NCI-H2081 treated with DMSO at 0.1 percent for 48 hours (cell line): ENCODE measurements at regions not wholly inside any gene's neighbourhood (a gene's known extent, or its start where the extent isn't known, plus 50 kb on each side); places are given as distances from the start of the nearest gene placed in this dataset.

Experiments
- DNase-seq: peaks from one replicate; lab custom pipeline; 2025; lab: John Stamatoyannopoulos, UW

DNA sequence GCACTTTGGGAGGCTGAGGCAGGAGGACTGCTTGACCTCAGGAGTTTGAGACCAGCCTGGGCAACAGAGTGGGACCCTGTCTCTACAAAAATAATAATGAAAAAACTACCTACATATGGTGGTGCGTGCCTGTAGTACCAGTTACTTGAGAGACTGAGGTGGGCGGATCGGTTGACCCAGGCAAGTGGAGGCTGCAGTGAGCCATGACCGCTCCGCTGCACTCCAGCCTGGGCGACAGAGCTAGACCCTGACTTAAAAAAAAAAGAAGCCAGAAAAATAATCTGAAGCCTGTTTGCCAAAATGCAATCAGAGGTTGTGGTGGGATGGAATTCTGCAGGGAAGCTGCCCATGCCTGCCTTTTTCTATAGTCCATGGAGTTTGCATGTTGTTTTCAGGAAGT lies 50.4 kb upstream of the GGTA1 start:
- no peak for DNase-seq

DNA sequence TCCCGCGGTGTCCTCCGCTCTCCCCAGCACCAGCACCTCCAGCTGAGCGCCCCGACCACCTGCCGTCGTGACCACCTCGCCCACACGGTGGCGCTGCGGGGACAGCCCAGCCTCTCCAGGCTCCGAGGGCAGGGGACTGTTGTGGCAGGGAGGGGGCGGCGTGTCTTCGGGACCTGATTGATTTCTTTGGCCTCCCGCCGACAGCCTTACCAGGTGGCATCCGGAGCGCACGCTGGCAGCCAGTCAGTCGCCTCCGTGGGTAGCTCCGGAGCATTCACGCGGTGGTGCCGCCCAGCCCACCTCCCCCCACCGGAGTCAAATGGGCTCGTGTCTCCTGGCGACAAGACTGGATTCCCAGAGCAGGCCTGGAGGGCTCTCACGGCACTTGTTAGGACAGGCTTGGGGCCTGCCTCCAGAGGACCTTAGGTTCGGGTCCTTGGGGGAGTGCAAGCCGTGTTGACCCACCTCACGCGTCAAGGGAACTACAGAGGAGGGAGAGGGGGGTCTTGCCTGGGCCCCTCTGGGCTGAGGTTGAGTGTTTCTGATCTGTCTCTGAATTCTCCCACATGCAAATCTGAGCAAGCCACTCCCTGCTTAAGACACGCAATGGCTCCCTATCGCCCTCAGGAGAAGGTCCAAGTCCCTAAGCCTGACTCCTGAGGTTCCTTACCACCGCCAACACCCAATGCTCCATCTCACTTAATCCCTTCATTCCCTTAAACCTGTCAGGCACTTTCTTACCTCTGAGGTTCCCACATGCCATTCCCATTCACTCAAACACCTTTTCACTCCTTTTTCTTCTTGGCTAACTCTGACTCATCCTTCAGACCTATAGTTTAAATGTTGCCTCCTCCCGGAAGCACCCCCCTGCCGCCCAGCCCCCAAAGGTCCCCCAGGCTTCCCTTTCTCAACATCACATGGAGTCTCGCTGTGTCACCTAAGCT lies 51.2 kb upstream of the GGTA1 start:
- DNase-seq = peak; percentile 32

DNA sequence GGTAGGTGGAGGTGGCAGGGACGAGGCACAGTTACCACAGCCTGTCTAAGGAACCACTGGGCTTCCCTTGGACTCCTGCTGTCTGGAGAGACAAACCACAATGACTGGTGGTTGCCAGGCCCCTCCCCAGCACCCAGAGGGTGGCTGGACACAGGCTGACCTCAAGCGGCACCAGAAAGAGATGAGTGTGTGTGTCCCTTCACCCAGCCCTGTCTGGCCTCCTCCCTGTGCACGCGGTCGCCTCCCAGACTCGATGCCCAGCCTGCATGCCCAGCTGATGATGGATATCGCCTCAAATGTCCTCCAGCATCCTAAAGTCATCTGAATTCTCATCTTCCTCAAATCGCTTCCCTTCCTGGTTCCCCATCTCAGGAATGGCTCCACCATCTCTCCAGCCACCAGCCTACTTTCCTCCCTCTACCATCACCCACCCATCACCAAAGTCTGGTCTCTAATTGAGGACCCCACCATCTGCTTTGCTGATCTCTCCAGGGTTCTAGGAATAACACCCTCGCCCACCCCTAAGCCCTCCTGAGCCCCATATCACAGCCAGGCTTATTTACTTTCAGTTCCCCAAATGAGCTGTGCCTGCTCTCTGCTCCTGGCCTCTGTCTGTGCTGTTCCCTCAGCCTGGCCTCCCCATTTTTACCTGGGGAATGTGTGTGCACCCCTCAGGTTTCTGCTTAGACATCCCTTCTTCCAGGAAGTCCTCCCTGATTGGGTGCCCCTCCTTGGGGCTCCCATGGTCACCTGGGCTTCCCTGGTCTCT lies 52.5 kb upstream of the GGTA1 start:
- no peak for DNase-seq

DNA sequence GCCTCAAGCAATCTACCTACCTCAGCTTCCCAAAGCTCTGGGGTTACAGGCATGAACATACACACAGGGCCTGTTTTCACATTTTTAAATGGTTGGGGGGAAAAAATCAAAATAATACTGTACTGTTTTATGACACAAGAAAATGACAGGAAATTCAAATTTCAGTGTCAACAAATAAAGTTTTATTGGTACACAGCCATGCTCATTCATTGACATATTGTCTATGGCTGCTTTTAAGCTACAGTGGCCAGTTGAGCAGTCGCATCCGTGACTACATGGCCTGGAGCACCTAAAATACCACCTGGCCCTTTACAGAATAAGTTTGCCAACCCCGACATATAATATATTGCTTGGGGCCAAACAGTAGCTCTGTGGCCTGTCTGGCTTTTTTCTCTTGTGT lies 56.4 kb upstream of the GGTA1 start:
- no peak for DNase-seq

DNA sequence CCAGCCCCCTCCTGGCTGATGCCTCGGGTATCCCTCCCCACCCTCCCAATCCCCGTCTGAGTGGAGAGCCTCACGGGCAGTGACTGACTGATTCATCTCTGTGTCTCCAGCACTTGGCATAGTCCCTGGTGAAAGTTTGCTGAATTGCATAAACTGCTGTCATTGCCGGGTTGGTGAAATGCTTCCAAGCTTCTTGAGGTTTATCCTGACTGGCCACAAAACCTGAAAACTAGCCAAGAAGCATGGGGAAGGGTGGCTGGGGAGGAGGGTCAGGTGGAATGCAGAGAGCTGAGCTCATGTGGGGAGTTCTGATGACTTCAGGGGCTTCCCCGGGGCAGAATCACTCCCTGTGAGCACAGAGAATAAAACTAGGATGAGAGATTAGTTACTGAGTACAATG lies 56.9 kb upstream of the GGTA1 start:
- no peak for DNase-seq

DNA sequence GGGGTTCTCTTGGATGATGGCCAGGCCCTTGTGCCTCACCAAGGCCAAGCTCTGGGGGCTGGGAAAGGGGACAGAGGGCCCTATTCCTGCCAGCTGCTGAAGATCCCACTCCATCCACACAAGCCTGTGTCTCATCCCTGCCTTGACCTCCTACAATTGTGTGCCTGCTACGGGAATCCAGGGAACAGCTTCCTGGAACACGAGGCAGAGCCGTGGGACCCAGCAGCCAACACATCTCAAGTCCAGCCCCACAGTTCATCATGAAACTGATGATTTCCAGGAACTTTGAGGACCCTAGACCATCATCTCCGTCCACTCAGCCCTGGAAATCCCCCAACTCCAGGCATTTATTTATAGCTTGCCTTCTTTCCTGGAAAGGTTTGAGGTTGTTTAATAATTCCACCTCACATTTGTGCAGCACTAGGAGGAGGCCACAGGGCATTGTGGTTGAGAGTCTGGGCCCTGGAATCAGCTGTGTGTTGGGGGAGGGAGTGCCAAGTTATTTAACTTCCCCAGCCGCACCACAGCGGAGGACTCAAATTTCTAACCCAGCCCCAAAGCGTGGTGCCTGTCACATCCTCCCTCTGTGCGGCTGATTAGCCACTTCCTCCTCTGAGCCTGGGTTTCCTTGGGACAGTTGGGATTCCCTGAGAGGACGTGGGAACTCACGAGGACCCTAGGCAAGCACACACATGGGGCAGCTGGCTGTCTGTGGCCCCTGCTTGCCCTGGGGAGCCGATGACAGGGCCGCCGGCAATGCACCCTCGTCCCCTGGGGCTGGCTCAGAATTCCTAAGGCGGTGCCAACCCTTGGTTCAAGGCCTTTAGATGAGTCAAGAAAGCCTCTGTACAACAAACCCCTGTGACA lies 58.2 kb upstream of the GGTA1 start:
- no peak for DNase-seq

DNA sequence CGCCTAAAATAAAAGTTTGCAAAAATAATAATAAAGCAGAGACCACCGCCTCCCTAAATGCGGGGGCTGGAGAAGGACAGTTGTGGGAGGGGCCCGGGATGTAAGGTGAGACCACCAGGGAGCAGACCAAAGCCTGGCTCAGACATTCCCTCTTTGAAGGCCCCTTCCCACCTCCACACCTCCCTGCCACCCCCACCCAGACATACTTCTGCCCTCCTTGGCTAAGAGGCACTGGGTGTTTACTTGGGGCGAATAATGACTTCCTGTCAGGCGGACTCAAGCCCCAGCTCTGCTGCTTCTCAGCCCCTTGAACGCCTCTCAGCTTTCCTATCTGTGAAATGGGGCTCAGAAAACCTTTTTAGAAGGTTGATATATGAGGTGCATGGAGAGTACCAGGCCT lies 58.8 kb upstream of the GGTA1 start:
- no peak for DNase-seq

DNA sequence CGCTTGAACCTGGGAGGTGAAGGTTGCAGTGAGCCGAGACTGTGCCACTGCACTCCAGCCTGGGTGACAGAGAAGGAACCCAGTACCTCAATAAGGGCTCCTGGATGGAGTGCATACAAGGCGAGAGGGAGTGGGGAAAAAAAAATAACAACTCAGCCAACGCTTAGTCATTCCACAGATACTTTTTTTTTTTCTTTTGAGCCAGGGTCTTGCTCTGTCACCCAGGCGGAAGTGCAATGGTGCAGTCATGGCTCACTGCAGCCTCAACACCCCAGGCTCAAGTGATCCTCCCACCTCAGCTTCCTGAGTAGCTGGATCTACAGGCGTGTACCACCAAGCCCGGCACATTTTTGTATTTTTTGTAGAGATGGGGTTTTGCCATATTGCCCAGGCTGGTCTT lies 59.5 kb upstream of the GGTA1 start:
- no peak for DNase-seq

DNA sequence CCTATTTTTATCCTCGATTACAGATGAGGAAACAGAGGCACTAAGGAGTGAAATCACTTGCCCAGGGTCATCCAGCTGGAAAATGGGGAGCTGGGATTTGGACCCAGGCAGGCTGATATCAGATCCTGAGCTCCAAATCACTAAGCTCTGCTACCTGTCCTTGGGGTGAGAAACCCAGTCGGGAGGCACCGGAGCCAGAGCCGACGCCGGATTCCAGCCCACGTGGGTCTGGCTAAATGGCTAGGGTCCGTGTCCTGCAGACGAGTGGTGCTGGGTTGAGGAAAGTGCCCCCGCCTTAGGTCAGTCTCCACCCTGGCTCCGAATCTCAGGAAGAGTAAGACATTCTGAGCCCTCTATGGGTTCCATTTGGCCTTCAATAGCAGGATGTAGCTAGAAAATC lies 61.3 kb upstream of the GGTA1 start:
- no peak for DNase-seq

DNA sequence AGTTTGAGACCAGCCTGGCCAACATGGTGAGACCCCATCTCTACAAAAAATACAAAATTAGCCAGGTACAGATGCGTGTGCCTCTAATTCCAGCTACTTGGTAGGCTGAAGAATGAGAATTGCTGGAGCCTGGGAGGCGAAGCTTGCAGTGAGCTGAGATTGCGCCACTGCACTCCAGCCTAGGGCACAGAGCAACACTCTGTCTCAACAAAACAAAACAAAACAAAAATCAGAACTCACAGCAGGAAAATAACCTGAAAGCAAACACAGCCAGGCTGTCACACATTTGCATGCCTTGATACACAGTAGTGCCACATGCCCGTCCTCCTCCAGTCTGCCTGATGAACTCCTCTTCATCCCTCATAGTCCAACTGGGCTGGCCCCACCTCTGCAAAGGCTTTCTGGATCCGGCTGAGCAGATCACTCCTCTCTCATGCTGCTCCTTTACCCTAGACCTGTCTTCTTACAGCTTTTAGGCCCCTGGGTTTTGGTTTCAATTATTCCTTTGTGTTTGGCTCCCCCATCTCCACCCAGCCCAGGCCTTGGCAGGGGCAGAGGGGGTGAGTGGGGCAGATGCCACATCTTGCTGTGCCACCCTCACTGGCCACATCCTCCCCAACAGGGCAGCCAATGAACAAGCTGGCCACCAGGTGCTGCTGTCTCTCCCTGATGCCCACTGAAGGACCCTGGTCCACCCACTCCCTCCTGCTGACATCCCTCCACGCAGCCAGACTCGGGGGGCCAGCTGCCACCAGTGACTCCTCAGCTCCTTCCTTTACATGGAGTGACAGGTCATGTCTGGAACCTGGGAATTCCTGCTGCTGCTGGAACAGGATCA lies 62.0 kb upstream of the GGTA1 start:
- no peak for DNase-seq

DNA sequence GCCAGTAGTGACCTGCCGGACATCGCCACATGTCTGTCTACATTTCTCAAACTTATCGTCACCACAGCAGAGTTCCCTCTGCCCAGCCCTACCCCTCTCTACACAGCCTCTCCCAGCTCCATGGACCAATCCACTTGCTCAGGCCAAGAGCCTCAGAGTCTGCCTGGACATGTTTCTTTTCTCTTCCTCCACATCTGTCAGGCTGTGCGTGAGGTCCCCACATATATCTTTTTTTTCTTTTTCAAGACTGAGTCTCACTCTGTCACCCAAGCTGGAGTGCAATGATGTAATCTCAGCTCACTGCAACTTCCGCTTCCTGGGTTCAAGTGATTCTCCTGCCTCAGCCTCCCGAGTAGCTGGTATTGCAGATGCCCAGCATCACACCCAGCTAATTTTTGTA lies 62.7 kb upstream of the GGTA1 start:
- DNase-seq = no peak

DNA sequence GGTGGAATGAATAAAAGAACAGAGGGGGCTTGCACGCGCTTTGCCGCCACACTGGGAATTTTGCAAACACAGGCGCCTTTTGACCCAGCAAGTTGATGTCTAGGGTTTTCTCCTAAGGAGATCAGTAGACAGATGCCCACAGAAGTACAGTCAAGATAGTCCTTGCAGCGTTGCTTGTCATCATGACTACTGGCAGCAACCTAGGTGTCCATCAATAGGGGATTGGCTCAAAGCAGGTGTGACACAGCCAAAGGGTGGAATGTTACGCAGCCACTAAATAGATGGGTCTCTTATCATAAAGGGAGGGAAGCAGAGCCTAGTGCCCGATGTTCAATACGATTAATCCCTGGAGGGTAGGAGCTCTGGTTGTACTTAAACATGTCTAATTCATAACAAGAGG lies 63.8 kb upstream of the GGTA1 start:
- DNase-seq = no peak

DNA sequence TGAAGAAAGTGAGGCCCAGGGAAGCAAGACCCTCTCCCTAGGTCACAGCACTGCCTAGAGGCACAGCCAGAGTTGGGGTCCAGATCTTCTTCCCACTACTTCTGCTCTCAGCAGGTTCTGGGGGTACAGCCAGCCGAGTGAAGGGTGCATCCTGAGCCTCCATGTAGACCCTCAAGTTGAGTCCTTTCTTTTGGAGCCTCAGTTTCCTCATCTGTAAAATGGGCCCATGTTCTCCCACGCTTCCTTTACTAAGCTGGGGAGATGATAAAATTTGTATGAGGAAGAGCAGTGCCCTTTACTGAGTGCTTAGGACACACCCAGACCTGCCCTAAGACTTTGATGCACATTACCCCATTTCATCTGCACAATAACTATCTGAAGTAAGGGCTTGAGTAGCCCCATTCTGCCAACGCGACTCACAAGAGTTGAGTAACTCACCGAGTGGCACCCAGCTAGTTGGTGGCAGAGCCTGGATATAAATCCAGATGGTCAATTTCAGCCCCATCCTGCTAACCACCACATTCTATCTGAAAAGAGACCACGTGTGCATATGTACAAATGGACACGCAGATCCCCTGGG lies 64.3 kb upstream of the GGTA1 start:
- no peak for DNase-seq

DNA sequence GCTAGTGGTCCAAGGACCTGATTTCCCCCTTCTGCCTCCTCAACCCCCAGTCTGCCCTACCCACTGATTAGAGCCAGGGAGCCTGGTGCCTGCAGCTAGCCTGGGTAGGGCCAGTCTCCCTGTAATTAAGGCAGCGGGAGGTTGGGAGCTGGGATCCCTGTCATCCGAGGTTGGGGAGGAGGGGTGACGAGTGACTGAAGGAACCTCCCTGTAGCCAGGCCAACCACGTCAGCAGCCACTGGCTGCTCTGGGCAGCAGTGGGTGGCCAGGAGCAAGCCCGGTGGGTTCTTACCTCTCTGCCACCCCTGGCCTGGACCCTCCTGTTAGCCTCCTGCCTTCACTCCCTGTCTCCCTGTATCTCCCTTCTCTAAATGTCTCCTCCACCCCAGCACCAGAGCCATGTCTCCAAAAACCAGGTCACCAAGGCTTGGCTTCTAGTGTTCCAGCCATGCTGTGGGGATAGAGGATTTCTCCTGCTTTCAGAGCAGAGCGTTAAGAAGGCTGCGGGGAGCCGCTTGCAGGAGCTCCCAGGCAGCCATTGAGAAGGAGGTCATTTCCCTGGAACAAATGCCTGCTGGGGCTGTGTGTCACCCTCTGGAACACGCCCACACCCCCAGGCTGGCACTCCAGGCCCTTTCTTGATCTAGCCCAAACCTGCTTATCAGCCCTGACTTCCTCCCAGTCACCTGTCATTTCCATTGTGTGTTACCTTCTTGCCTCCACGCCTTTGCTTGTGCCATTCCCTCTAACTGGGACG lies 65.0 kb upstream of the GGTA1 start:
- no peak for DNase-seq

DNA sequence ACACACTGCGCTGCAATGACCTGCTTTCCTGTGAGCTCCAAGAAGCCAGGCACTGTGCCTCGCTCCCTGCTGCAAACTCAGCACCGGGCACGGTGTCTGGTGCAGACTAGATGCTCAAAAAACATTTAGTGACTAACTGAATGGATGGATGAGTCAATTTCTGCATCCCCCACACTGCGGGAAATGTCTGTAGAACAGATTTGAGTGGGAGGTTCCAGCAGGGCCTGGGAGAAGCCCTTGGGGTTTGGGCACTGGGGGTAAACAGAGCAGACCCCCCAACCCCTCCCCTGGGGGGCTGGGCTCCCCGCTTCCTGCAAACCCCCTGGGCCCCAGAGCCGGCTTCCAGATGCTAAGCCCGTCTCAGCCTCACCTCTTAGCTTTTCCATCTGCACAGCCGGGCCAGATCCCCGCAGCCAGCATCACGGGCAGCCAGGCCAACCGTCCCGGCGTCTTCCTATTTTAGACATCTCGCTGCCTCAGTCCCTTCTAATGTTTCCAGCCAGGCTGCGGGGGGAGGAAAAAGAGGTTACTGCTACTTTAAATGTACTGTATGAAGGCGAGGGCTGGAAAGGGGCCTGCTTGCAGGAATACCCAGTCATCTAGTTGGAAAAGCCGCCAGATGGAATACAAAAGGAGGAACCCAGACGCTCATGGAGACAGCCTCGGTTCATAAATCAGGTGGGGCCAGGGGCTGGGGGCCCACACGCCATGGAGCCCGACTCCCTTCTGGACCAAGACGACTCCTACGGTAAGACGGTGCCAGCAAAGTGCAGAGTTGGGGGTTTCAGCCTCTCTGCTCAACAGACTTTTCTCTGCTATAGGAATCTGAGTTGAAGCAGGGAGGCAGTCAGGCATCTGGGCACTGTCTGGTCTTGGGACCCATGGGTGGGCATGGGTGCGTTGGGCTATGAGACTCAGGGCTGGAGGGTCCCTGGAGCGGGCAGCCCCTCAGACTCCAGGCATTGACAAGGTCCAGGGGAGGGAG lies 67.1 kb upstream of the GGTA1 start:
- no peak for DNase-seq

DNA sequence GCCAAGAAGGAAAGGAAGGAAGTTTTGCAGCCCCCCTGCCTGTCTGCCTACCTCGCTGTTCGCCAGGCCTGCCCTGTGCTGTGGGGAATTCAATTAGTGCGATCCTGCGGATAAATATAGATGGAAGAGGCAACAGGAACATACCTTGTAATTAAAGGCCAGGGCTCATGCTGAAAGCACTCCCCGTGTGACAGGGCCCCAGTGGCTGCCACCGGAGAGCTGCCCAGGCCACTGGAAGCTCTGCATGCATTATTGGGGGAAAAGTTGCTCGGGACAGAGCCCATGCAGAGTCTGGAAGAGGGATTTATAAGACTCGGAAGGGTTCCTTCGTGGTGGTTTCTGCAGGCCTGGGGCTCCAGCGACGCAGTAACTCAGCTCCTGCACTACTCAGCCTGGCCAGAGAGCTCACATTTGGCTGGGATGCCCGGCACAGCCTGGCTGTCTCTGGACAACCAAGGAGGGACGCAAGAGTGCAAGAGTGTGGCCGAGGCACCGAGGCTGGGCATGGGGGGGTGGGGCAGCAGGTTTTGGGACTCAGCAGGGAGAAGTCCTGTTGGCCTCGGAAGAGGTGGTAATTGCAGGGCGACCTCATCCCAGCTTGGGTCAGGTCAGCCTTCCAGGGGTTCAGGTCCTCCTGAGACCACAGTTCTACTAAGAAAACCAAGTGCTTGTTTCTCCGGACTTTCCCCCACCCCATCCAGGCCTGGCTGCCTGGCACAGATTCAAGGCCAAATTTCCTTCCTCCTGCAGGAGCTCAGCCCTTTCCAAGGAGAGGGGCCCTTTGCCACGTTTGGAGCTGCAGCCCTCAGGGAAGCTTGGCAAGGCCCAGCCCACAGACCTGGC lies 68.1 kb upstream of the GGTA1 start:
- DNase-seq = no peak

DNA sequence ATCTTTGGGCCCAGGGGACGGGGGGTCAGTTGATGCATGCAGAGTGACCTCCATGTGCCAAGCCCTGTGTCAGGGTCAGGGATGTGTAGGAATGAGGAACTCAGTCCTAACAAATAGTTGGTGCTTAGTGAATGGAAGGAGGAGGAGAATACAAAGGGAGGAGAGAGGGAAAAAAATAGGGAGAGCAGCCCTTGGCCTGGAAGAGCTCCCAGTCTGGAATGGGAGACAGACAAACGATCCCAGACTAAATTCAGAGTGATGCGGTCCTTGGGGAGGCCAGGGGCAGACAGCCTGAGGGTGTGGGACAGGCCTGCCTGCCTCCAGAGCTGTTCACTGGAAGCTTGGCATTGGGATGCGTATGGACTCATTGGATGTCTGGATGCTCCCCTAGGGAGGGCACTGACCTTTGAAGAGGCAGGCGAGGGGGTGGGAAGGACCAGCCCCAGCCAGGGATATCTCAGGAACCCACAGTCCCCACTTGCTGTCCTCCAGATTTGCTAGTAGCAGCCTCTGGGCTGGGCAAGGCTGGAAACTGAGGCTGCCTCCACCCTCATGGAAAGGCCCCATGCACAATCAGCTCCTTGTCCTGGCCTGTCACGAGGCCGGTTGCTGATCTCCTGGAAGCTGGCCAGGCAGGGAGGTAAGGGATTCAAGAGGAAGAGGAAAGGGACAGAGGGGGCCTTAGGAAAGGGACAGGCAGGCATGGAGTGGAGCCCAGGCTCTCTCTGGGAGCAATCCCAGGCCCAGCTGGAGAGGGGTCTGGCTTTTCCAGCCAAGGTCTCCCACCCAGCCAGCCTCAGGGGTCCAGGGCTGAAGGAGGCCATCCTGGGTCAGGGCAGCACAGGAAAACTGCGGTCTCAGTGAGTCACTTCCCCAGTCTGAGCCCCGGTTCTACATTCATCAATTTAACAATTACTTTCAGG lies 69.0 kb upstream of the GGTA1 start:
- DNase-seq = no peak
